ENCODE measurements at regions not wholly inside any gene's neighbourhood (a gene's known extent, or its start where the extent isn't known, plus 50 kb on each side); places are given as distances from the start of the nearest gene placed in this dataset.

DNA sequence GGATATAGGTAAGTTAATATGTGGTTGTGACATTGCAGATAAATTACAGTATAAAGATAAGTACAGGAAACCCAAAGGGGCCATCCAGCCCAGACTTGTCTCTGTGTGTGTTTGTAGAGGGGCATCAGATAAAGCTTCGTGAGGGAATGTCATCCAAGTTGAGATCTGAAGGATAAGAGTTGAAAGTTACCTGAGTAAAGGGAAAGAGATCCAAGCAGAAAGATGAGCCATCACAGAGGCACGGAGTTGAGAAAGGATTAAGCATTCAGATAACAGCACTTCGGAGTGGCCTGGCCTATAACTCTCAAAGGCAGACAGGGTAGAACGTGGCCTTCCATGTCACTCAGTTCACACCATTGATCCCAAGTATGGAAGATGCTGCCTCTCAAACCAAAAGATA is 749.1 kb downstream of the ADGRL2 start:
- no peak for DNase-seq (ENCODE audit: insufficient read length, low spot score)
- TF ChIP-seq POLR2A (IDR thresholded peaks at IDR 0.05; ENCODE audit: low read depth, low read length) = no peak
- FAIRE-seq = no peak

GRCh38 chr1:82542766-82543165 is 742.0 kb downstream of the ADGRL2 start:
- FAIRE-seq (no peak), DNase-seq (ENCODE audit: insufficient read length, low spot score) (no peak)
- no peak for TF ChIP-seq POLR2A (IDR thresholded peaks at IDR 0.05; ENCODE audit: low read depth, low read length)

DNA sequence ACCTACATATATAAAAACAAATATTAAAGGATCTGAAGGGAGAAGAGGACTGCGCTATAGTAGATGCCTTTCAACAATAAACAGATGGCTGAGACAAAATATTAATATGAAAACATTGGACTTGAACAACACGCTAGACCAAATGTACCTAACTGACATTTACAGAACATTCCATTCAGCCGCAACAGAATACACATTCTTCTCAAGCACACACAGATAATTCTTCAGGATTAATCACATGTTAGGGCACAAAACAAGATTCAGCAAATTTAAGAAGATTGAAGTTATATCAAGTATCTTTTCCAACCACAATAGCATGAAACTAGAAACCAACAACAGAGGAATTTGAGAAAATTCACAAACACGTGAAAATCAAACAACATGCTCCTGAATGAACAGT is 741.4 kb downstream of the ADGRL2 start:
- FAIRE-seq (no peak), DNase-seq (ENCODE audit: insufficient read length, low spot score) (no peak)
- TF ChIP-seq POLR2A (IDR thresholded peaks at IDR 0.05; ENCODE audit: low read depth, low read length) = no peak

DNA sequence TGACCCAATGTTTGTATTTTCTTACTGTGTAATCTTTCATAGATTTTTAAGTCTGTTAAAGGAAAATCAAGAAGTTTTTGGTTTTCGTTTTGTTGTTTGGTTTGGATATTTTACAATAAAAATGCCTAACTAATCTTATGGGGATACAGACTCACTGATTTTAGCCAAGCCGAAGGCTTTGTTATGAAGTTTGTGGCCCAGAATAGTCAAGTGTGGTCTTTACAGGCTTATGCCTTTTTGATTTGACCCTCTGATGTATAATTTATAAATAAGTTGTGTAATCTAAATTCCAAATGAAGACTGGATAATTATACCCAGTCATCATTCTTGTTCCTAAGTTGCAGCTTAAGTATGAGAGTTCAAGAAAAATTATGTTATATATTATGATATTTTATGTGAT is 739.3 kb downstream of the ADGRL2 start:
- no peak for DNase-seq (ENCODE audit: insufficient read length, low spot score)
- TF ChIP-seq POLR2A (IDR thresholded peaks at IDR 0.05; ENCODE audit: low read depth, low read length) = no peak
- FAIRE-seq = no peak

GRCh38 chr1:82538876-82539275 is 738.1 kb downstream of the ADGRL2 start:
- TF ChIP-seq POLR2A (IDR thresholded peaks at IDR 0.05; ENCODE audit: low read depth, low read length) = no peak
- DNase-seq (ENCODE audit: insufficient read length, low spot score) (no peak), FAIRE-seq (no peak)

GRCh38 chr1:82534996-82535395 is 734.3 kb downstream of the ADGRL2 start:
- FAIRE-seq (no peak), DNase-seq (ENCODE audit: insufficient read length, low spot score) (no peak)
- TF ChIP-seq POLR2A (IDR thresholded peaks at IDR 0.05; ENCODE audit: low read depth, low read length) = no peak

DNA sequence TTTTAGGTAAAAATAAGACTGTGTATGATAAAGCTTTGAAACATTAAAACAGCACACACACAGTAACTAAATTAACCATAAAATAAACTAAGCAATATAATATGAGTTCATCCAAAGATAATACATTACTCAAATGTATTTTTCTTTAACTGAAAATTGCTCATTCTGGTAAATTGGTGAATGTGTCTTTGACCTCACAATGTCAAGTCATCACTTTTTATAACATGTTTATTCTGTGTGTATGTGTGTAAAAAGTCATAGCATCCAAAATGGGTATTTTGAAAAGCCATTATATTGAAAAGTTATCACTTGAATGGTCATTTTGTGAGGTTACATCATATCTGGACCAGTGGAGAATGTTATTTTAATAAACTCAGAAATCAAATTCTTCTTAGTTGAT is 724.6 kb downstream of the ADGRL2 start:
- DNase-seq (ENCODE audit: insufficient read length, low spot score) (no peak), FAIRE-seq (no peak)
- no peak for TF ChIP-seq POLR2A (IDR thresholded peaks at IDR 0.05; ENCODE audit: low read depth, low read length)

DNA sequence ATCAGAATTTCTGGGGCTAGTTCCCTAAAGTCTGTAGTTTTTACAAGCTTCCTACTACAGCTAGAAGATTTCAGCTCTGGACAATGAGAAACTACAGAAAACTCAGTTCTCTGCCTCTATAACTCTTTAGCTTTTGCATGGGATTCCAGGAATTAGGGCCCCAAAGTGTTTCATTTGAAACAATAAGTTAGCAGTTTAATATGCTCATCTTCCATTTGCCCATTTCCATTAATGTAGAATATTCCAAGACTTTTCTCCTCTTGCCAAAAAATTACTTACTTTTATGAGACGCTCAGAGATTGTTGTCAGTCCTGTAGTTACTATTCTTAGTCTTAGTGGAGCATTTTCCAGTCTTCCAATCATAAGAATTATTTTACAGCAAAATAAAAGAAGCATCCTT is 719.9 kb downstream of the ADGRL2 start:
- DNase-seq (ENCODE audit: insufficient read length, low spot score) (no peak), FAIRE-seq (no peak)
- TF ChIP-seq POLR2A (IDR thresholded peaks at IDR 0.05; ENCODE audit: low read depth, low read length) = no peak

DNA sequence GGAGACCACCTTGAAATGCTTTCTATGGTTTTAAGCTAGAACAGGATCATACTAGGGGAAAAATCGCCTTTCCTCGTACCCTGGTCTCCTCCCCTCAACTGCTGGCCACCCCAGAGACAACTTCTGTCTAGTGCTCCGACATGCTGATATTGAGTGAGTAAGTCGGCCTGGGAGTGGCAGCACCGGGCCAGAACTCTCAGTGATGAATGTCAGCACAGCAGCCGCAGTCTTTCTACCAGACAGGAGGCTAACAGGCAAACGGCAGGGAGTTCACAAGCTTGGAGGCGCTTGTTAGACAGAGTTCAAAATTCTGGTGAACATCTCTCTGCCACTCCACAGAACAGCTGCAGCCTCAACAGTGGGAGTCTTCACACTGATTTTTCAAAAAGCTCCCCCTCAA is 716.9 kb downstream of the ADGRL2 start:
- DNase-seq (ENCODE audit: insufficient read length, low spot score) = no peak
- TF ChIP-seq POLR2A (IDR thresholded peaks at IDR 0.05; ENCODE audit: low read depth, low read length) = no peak
- no peak for FAIRE-seq

DNA sequence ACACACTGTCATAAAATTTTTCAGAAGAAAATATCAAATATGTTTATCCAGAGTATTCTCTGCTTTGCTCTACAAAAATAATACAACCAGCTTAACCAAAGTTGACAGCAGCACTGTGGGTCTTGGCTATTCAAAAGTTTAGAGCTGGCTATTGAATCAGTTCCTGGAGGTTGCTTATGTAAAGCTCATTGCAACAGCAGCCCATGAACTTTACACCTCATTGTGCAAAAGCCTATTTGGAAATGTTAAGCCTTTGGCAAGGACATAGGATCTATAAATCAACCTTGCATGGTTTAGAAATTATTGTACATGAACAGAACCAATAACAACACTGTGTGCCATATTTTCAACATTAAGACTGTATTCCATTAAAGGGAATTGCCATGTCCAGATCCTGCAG is 714.9 kb downstream of the ADGRL2 start:
- FAIRE-seq = no peak
- no peak for DNase-seq (ENCODE audit: insufficient read length, low spot score)

GRCh38 chr1:82511441-82511840 is 710.7 kb downstream of the ADGRL2 start:
- no peak for TF ChIP-seq POLR2A (IDR thresholded peaks at IDR 0.05; ENCODE audit: low read depth, low read length)
- DNase-seq (ENCODE audit: insufficient read length, low spot score) (no peak), FAIRE-seq (no peak)

More for the DNA sequence above, 714.9 kb downstream of the ADGRL2 start:
- TF ChIP-seq POLR2A (IDR thresholded peaks at IDR 0.05; ENCODE audit: low read depth, low read length) = no peak

- DNase-seq (ENCODE audit: insufficient read length, low spot score) (no peak), FAIRE-seq (no peak)
- no peak for TF ChIP-seq POLR2A (IDR thresholded peaks at IDR 0.05; ENCODE audit: low read depth, low read length)
Observed at GRCh38 chr1:82510431-82510830, 709.7 kb downstream of the ADGRL2 start.

- no peak for DNase-seq (ENCODE audit: insufficient read length, low spot score)
- TF ChIP-seq POLR2A (IDR thresholded peaks at IDR 0.05; ENCODE audit: low read depth, low read length) = no peak
- no peak for FAIRE-seq
Observed at GRCh38 chr1:82507011-82507410, 706.3 kb downstream of the ADGRL2 start.

GRCh38 chr1:82503822-82504221 is 703.1 kb downstream of the ADGRL2 start:
- no peak for DNase-seq (ENCODE audit: insufficient read length, low spot score)
- TF ChIP-seq POLR2A (IDR thresholded peaks at IDR 0.05; ENCODE audit: low read depth, low read length) = no peak
- no peak for FAIRE-seq

DNA sequence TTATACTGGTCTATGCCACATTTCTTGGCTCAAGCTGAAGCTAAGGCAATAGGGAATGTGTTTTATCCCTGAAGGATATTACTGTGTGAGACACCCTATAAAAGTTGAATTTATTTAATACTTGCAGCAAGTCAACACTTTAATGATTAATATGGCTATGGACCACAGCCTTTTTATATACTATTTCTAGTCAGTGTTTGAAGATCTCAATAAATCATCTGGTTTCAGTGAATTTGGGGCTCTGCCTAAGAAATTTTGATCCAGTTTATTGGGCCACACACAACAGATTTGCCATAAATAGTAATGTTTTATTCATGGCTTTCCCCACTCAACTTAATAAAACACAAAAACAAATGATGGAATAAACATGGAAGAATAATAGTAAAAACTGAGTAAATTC is 698.3 kb downstream of the ADGRL2 start:
- no peak for FAIRE-seq

DNA sequence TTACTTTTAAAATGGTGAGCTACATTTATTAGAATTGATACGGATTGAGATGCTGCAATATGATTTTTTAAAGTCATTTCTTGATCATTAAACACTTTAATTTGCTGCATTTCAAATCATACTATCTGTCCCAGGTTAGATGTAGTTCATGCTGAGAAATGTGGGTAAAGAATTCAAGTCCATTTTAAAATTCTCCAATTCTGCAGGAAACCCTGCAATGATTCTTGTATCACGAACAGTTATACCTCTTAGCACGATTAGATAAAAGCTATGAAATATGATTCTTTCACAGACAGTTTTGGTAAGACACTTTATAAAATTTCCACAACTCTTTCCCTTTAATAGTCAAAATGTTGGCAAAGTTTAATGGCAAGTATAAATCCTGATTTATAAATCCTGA is 693.4 kb downstream of the ADGRL2 start:
- FAIRE-seq = no peak
- no peak for DNase-seq (ENCODE audit: insufficient read length, low spot score)
- TF ChIP-seq POLR2A (IDR thresholded peaks at IDR 0.05; ENCODE audit: low read depth, low read length) = no peak

More for the DNA sequence above, 698.3 kb downstream of the ADGRL2 start:
- DNase-seq (ENCODE audit: insufficient read length, low spot score) = no peak
- no peak for TF ChIP-seq POLR2A (IDR thresholded peaks at IDR 0.05; ENCODE audit: low read depth, low read length)

All from H54 (cell line).